ENCODE measurements at regions not wholly inside any gene's neighbourhood (a gene's known extent, or its start where the extent isn't known, plus 50 kb on each side); places are given as distances from the start of the nearest gene placed in this dataset.

DNA sequence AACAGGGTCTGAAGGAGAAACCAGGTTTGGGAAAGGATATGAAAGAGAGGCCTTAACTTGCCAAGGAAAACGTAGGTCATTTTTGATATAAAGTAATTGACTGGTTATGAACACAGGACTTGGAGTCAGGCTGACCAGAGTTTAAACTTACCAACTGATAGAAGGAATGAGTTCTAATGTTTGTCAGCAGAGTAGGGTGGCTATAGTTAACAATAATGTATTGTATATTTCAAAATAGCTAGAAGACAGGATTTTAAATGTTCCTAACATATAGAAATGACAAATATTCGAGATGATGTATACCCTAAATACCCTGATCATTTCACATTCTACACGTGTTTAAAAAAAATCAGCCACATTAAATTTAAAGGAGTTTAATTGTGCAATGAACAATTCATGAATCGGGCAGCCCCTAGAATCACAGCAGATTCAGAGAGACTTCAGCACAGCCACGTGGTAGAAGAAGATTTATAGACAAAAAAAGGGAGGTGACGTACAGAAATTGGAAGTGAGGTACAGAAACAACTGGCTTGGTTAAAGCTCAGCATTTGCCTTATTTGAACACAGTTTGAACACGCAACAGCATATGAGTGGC, 52.5 kb upstream of the PLEKHG7 start:
- DNase-seq = no peak

DNA sequence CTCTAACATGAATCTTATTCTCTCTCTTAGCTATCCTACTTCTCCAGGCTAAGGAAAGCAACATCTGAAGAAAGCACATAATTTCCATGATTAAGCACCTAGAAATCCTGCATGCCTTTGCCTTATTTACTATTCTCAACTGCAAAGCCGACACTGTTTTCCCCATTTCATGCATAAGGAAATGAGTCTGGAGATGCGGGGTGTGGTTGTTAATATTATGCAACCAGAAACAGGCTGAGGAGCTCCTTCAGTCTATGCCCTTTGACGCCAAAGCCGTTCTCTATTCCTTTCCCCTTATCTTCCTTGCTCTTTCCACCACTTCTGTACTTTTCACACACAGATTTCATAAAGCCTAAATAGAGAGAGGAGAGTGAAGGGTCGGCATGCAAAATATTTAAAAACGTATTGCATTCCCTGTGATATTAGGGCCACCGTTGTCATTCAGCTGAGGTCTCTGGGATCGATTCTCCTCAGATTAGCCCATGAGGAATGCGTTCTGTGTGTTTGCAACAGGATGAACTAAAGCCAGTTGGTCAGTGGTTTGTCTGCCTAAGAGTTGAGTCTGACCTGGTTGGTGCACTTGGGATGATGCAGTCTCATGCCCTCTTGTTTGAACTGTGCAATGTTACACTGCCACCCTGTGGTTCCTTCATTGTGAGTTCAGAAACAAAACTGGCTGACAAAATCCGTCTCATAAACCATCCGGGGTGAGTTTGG, 53.1 kb upstream of the PLEKHG7 start:
- peak; percentile 61 to 90 (median 65) for DNase-seq

DNA sequence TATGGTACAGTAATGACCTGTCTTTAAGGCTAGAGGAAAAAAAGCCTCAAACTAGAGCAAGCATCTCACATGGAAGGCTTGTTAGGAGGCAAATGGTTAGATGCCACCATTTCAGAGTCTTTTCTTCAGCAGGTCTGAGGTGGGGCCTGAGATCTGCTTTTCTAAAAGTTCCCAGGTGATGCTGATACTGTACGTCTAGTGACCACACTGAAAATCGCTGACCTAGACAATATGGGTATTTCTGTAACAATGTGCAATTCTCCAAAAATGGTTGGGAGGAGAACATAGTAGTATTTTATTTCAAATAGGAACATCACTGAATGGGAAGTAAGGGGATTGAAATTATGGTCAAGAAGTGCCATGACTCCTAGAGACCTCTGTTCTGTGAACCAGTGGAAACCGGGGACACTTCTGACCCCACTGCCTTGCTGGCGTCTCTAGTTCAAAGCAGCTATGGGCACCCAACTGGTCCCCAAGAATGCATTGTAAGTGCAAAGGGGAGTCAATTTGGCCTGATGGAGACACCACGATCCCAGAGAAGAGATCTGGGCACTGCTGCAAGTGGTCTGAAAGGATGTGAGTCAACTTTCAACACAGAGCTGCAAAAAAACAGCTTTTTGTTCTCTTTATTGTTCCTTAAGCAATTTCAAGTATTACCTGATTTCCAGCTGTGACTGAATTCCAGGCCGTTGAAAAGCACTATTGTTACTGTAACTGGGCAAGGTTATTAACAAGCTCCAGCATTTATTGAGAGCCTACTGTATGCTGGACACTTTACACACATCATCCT, 54.4 kb upstream of the PLEKHG7 start:
- DNase-seq = peak in 1 of 3 experiments; percentile 7

DNA sequence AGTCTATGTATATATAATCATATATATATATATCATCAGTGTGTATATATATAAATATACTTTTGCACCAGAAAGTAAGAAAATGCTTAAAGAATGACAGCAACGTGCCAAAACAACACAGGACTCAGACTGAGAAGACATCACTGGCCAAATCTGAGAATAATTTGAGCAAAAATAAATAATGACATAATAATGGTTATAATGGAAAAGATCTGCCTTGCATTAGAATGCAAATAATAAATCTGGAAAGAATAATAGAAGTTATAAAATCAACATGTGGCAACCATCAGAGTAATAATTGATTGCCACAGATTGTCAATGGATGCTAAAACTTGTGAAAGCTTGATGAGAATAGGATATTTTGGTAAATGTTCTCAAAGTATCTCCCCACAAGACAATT, 61.5 kb upstream of the PLEKHG7 start:
- no peak for DNase-seq

DNA sequence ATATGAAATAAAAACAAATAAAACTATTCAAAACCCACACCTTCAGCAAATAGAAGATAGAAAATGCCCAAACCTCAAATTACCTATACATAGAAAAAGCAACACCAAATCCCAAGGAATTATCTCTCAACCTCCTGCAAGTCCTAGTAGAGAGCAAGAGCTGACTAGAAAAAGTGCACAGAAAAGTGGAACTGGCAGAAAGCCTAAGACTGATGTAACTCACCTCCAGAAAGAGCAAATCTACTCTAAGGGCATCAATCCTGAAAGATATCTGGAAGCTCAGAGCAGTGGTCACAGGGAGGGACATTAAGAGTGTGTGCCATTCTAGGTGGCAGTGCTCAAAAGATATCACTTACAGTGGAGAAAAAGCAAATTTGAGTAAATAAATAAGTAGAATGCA, 62.1 kb upstream of the PLEKHG7 start:
- no peak for DNase-seq

DNA sequence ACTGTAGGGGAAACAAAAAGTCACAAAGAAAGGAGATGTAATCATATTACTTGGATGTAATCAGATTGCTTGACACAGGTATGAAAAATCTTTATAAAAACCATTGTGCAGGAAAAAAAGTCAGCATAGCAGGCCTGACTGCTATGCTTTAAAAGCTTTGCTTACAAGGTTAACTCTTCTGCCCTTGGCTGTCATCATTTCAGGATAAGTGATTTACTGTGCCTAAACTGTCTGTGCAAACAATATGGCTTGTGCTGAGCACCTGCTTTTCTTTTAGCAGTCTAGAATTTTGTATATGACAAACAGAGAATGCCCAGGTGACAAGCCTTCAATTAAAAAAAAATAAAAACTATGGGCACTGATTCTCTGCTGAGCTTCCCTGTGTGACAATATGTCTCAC, 63.8 kb upstream of the PLEKHG7 start:
- peak; percentile 74 to 97 (median 77) for DNase-seq

DNA sequence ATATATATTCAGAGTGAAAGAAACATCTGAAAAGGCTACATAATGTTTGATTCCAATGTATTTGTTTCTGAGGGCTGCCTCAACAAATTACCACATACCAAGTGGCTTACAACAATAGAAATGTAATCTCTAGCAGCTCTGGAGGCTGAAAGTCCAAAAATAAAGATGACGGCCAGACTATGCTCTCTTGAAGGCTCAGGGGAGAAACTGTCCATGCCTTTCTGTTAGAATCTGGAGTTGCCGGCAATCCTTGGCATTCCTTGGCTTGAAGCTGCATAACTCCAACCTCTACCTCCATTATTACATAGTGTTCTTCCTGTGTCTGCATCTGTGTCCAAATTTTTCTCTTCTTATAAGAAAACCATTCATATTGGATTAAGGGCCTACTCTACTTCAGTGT, 68.1 kb upstream of the PLEKHG7 start:
- DNase-seq = no peak

DNA sequence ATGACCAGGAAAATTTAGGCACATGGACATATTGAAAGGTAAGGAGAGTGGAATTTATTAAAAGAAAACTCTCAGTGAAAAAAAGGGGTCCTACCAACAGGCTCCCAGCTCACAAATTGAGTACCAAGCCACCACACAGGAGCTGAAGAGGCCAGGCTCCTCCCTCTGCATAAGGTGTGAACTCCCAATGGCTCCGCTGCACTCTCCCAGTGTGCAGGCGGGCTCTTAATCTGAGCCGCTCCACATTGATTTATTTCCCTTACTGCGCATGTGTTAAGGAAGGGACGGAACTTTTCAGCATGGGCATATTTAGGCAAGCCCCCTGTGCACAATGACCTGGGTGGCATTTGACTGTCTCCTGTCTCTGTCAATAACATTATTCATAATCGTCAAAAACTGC, 68.6 kb upstream of the PLEKHG7 start:
- DNase-seq = peak in 2 of 3 experiments; percentile 32 to 37

DNA sequence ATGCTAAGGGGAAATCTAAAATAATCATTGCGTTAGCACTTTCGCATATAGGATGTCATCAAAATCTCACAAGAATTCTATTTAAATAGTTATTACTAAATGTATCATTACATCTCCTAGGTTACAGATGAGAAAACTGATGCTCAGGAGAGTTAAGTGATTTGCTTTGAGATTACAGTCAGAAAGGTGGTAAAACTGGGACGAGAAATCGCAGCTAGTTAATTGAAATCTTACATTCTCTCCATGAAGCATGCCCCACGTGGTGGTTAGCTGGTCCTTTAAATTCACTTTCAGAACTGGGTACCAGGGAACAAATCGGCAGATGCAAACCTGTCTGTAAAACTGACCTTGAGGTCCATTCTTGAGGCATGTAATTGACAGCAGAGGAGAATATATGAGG, 71.8 kb upstream of the PLEKHG7 start:
- no peak for DNase-seq

DNA sequence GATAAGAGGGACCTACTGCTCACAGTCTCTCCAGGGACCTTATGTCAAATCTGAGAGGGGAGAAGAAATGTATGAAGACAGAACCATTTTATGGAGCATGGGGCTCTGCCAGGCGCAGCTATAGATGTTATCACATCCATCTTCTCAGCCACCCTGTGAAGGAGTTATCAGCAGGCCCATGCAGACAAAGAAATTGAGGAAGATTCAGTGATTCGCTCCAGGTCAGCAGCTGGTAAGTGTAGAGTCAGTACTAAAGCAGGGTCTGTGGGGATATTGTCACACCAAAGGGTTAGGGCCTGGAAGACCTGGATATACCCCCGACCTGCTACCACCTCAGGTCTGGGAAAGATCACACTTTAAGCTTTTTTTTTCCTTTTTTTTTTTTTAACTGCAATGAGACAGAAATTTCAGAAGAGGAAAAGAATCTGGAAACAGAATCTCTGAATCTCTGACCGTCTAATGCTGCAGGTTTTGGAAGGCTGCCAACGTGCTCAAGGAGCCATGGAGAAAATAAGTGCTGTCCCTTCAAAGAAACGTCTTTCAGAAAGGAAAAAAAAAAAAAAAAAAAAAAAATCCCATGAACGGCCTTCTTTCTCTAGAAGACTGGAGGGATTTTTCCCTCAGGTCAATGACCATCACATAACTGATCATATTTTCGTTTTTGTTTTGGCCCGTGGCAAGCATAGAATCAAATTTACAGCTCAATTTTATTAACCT, 73.3 kb upstream of the PLEKHG7 start:
- DNase-seq = peak in 2 of 3 experiments; percentile 69 to 74

DNA sequence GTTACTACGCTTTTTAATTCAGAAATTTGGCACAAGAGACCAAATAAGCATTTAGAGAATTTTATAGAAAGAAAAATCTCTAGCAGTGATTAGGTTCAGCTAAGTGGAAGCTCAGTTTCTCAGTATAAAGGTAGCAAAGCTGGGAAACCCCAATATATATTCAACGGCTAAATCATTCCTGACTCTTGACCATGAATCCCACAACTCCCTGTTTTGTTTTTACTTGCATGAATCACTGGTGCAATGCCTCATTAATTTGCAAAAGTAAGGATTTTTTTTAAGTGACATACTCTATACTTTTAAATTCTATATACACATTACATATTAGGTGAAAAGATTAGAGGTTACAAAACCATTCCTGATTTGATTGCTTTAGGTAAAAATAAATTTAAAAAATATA, 74.3 kb upstream of the PLEKHG7 start:
- no peak for DNase-seq

DNA sequence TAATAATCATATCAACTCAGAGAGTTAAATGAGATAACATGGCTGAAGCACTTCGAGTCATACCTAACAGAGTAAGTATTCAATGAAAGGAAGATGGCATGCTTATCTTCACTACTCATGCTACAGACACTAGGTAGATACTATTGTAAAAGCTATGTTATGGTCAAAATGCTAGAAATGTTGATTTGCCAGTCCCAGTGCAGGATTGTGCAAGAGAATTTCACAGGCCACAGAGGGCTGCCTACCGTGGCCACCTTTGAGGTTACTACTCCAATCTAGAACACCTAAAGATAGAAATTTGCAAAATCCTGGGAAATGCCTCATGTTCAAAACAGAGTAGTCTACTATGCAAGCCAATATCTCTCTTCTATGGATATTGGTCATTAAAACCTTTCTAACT, 75.3 kb upstream of the PLEKHG7 start:
- DNase-seq = no peak

DNA sequence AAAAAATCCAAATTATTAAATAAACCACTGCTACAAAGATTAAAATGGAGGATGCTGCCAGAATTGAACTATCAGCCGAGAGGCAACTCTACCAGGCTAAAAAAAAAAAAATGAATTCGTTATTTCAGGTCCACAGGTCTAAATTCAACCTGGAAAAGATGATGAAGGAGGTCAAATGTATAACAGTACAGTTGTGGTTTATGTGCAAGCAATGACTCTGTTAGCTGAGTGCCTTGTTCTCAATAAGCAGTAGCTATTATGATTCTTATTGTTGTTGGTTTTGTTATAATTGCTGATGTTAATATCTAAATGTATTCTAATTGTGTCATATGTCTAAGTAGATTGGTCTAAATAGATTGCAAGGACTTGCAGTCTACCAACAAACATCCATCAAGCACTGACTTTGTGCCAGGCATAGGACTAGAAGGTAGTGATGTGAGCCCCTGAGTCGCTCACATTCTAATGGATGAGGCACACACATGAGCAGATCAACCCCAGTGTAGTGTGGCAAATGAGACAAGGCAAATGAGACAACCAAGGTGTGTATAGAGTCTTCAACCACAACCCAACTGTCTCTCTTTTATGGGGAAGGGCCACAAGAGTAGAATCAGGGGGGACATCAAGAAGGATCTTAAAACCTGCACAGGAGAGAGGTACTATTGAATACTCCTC, 77.0 kb upstream of the PLEKHG7 start:
- no peak for DNase-seq

DNA sequence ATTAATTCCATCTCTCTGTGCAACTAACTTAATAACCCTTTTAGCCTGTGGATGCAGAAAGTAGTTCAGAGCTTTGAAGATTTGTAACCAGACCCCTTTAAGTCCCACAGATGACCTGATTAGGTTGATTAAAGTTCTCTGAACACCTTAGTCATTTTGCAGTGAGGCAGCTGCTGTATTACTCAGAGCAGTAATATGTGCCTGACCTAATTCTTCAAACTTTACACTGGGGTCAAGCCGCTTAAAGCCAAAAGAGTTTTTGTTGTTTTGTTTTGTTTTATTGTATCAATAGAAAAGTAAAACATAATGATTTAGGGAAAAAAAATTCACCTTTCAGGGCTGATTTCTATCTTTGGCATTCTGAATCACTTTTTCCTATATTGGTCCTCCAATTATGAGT, 78.6 kb upstream of the PLEKHG7 start:
- no peak for DNase-seq

DNA sequence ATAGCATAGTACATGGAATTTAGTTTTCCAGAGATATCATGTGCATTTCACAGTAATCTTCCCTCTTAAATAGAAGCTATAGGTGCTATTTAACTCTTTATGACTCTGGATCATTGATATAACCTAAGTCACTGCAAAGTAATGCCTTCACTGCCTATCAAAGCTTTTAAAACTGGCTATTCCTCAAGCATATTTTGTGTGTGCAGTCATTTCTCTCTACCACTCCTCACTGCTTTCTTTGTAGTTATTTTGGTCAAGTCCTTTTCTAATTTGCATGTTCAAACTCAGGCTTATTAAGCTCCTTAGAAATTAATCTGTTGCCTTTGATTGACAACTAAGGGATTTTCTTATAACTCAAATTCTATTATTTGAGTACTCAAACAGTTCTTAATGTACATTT, 79.4 kb upstream of the PLEKHG7 start:
- no peak for DNase-seq

DNA sequence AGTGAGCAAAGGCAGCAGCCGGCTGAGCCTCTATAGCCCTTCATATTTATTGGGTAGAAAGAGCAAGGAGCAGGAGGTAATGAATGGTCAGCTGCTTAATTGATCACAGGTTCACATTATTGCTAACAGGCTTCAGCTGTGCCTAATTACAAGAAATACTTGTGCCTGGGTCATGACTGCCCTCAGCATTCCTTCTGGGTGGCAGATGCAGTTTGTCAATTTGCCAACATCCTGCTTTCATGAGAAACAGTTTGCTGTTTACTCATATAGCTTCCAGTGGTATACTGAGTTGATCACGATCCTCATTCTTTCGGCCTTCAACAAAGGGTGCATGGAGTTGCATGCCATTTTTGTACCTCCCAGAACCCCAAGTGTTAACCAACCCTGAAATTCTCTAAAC, 81.0 kb upstream of the PLEKHG7 start:
- DNase-seq = no peak

DNA sequence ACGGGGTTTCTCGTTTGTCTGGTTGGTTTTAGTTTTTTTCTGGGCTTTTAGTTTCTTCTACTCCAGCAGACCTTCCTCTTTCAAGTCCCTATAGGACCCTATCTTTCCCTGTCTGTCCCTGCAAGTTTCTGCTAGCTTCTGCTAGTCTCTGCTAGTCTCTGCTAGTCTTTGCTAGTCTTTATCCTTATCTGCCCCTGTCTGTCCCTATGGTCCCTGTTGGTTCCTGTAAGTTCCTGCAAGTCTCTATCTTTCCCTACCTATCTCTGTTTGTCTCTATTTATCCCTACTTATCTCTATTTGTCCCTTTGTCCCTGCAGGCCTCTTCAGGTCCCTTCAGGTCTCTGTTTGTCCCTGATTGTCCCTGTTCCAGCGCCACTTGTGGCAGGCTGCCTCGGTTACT, 81.5 kb upstream of the PLEKHG7 start:
- DNase-seq = no peak

DNA sequence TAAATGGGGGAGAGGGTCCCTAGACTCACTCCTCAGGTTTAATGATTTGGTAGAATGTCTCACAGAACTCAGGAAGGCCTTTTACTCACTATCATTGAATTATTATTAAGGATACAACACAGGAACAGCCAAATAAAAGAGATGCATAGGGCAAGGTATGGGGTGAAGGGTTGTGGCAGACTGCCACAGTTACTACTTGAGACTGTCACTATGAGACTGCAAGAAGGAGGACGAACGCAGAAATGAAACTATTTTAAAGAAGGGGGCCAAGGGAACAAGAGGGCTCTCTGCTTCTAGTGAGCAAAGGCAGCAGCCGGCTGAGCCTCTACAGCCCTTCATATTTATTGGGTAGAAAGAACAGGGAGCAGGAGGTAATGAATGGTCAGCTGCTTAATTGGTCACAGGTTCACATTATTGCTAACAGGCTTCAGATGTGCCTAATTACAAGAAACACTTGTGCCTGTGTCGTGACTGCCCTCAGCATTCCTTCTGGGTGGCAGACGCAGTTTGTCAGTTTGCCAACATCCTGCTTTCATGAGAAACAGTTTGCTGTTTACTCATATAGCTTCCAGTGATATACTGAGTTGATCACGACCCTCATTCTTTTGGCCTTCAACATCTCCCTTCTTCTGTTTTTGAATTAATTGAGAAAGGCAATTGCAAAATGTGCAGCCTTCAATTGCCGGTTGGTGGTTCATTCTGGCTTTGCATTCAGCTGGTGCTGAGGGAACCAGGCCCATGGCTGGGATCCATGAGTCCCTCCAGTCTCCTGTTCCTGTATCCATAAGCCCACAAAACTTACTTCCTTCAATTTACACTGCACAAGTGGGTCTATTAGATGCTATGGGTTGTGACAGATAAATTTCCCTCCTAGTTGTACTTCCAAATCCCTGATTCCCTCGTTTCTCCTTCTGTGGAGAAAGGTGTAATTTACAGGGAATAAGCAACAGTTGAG, 82.8 kb upstream of the PLEKHG7 start:
- no peak for DNase-seq

DNA sequence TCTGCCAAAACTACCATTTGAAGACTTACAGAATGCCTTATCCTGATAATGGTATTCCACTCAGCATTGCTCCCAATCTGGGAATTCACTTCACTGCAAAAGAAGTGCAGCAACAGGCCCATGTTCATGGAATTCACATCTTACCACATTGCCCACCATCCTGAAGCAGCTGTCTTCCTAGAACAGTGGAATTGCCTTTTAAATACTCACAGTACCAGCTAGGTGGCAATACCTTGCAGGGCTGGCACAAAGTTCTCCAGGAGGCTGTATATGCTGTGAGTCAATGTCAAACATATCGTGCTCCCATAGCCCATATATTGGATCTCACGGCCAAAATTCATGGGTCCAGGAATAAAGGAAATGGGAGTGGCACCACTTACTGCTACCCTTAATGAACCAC, 83.8 kb upstream of the PLEKHG7 start:
- DNase-seq = no peak

DNA sequence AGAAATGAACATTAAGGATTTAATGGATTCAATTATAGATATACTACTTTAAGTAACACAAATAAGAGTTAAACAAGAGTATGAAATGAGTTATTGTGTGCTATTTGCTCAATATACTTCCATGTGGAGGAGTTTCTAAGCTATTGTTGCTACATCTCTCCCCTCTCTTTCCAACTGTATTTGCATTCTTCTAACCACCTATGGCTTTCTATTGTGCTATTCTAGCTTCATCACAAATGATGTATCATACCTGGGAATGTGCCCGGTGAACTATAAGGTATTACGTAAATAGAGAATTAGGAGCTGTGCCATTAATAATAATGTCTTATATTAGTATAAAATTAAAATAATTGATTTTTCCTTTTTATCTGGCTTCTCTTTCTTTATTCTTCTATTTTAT, 87.1 kb upstream of the PLEKHG7 start:
- DNase-seq = peak in 1 of 3 experiments; percentile 51

DNA sequence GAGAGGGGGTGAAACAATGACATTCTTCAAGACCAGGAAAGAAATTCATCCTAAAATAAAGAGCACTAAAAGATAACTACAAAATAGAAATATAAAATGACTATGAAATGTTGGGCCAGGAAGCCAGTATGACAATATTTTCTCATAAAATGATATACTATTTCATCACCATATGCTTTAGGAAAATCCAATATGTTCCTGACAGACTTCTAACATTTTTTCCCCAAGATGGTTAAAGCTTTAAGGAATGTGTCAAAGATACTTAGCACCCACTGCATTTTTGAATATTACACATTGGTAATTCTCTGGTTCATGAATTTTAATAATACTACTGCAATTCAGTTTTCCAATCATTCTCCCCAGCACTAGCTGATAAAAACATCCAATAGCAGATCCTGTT, 87.7 kb upstream of the PLEKHG7 start:
- no peak for DNase-seq

DNA sequence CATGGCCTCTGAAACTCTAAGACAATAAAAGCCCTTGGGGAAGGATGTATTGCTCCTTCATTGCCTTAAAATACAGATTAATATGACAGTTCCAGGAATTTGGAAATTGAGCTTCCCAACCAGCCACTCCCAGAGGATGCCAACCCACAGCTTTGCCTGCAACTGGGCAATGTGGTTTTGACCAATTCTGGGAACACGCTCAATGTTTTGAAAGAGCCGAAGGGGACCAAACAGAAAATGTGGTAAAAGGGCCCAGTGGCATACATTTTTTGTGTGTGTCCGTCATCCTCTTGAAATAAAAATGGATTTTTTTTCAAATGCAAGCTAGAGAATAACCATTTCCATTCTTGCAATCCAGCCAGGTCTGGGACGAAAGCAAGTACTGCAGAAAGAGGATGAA, 88.3 kb upstream of the PLEKHG7 start:
- no peak for DNase-seq
